Liver (tissue), 3 donors: ENCODE measurements at regions not wholly inside any gene's neighbourhood (a gene's known extent, or its start where the extent isn't known, plus 50 kb on each side); places are given as distances from the start of the nearest gene placed in this dataset.

Source experiments
- CTCF ChIP-seq: fragments of 150-350 bp; IDR thresholded peaks from 2 replicates; pipeline ENCODE4 v1.5.1; 2017; ENCODE audit warnings: improper control_type of control experiment, low read depth, low read length; ENCODE audit not compliant: missing input control
- FOXA1 ChIP-seq: IDR thresholded peaks from 2 replicates; pipeline ENCODE4 v1.6.1; 2016; ENCODE audit warnings: antibody characterized with exemption
- GABPA ChIP-seq, 2 donors: IDR thresholded peaks in 1 of 2; conservative IDR thresholded peaks in 1 of 2; 2 replicates each; pipeline ENCODE4 v1.6.1; 2016; ENCODE audit warnings: antibody characterized with exemption in 2 of 2, mild to moderate bottlenecking in 1 of 2, moderate library complexity in 1 of 2
- JUND ChIP-seq, 2 donors: IDR thresholded peaks; 2 replicates each; pipeline ENCODE4 v1.6.1; 2016; ENCODE audit warnings: antibody characterized with exemption in 2 of 2
- MAX ChIP-seq: IDR thresholded peaks from 2 replicates; pipeline ENCODE4 v1.6.1; 2016; ENCODE audit warnings: antibody characterized with exemption
- NR2F2 ChIP-seq: IDR thresholded peaks from 2 replicates; pipeline ENCODE4 v1.6.1; 2016; ENCODE audit warnings: antibody characterized with exemption
- RAD21 ChIP-seq, 2 donors: IDR thresholded peaks; 2 replicates each; pipeline ENCODE4 v1.6.1; 2016; ENCODE audit warnings: antibody characterized with exemption in 2 of 2, mild to moderate bottlenecking in 2 of 2
- RXRA ChIP-seq, 2 donors: IDR thresholded peaks; 2 replicates each; pipeline ENCODE4 v1.6.1; 2017 to 2018; ENCODE audit warnings: antibody characterized with exemption in 2 of 2, mild to moderate bottlenecking in 1 of 2
- TAF1 ChIP-seq: conservative IDR thresholded peaks from 2 replicates; pipeline ENCODE4 v1.6.1; 2016; ENCODE audit warnings: antibody characterized with exemption, mild to moderate bottlenecking
- ZBTB33 ChIP-seq: IDR thresholded peaks from 2 replicates; pipeline ENCODE4 v1.6.1; 2016; ENCODE audit warnings: antibody characterized with exemption
- donor health status: healthy.
- donor health status: healthy.

GRCh38 chr9:78595200-78595945 lies 298.4 kb downstream of the PSAT1 start:
- TF ChIP-seq CTCF (no peak), MAX (no peak), RAD21 (IDR thresholded peaks at IDR 0.05) (no peak), GABPA (IDR thresholded peaks at IDR 0.05 in 1 of 2, conservative IDR thresholded peaks at IDR 0.05 in 1 of 2) (no peak), FOXA1 (no peak), JUND (IDR thresholded peaks at IDR 0.05) (no peak), TAF1 (no peak), RXRA (IDR thresholded peaks at IDR 0.05) (no peak), NR2F2 (no peak), ZBTB33 (no peak)
